GM06990 (cell line): ENCODE measurements at regions not wholly inside any gene's neighbourhood (a gene's known extent, or its start where the extent isn't known, plus 50 kb on each side); places are given as distances from the start of the nearest gene placed in this dataset.

Experiments used
- DNase-seq: peaks from one replicate; pipeline ENCODE4 v3.0.0-alpha.2; 2011; ENCODE audit not compliant: insufficient read length; ENCODE audit errors: extremely low read depth
- H3K27me3 ChIP-seq: replicated peaks from 2 replicates; pipeline ENCODE4 v1.6.0; 2011; ENCODE audit warnings: low read length; ENCODE audit not compliant: control insufficient read depth, insufficient read depth
- H3K36me3 ChIP-seq: 2 replicates; pipeline ENCODE4 v1.5.1; 2011; ENCODE audit warnings: low read length; ENCODE audit not compliant: control insufficient read depth, insufficient read depth
- H3K4me3 ChIP-seq: replicated peaks from 2 replicates; pipeline ENCODE4 v1.5.1; 2011; ENCODE audit warnings: low read depth, mild to moderate bottlenecking, control low read depth, low read length
- CTCF ChIP-seq: IDR thresholded peaks from 2 replicates; pipeline ENCODE4 v1.5.1; 2011; ENCODE audit warnings: low read length, control low read depth, mild to moderate bottlenecking, inconsistent platforms; ENCODE audit not compliant: insufficient read depth, poor library complexity, severe bottlenecking

GRCh38 chr3:117408811-117409210 is 699.2 kb downstream of the TUSC7 start:
- Histone ChIP-seq H3K27me3 (no peaks in the 10 kb centered on the region), H3K36me3 (no peaks in the 10 kb centered on the region), H3K4me3 (no peak overlapping the region)
- no peak for DNase-seq
- no peak for TF ChIP-seq CTCF

GRCh38 chr3:117409256-117409655 is 699.7 kb downstream of the TUSC7 start:
- TF ChIP-seq CTCF = no peak
- DNase-seq = no peak
- H3K36me3 ChIP-seq = no peaks in the 10 kb centered on the region
- H3K27me3 ChIP-seq = no peaks in the 10 kb centered on the region
- no peak overlapping the region for H3K4me3 ChIP-seq

GRCh38 chr3:117409701-117410459 is 700.3 kb downstream of the TUSC7 start:
- no peaks in the 10 kb centered on the region for H3K36me3 ChIP-seq
- DNase-seq = no peak
- H3K4me3 ChIP-seq = no peak overlapping the region
- TF ChIP-seq CTCF = no peak
- no peaks in the 10 kb centered on the region for H3K27me3 ChIP-seq

GRCh38 chr3:117411971-117412370 is 702.4 kb downstream of the TUSC7 start:
- H3K27me3 ChIP-seq = no peaks in the 10 kb centered on the region
- TF ChIP-seq CTCF = no peak
- no peak for DNase-seq

GRCh38 chr3:117417411-117417810 is 707.8 kb downstream of the TUSC7 start:
- H3K4me3 ChIP-seq = no peak overlapping the region
- no peaks in the 10 kb centered on the region for H3K36me3 ChIP-seq
- H3K27me3 ChIP-seq = no peaks in the 10 kb centered on the region
- TF ChIP-seq CTCF = no peak
- DNase-seq = no peak

More at GRCh38 chr3:117411971-117412370, 702.4 kb downstream of the TUSC7 start:
- H3K4me3 ChIP-seq = no peak overlapping the region
- no peaks in the 10 kb centered on the region for H3K36me3 ChIP-seq
